Subcutaneous abdominal adipose tissue (tissue), 5 donors: ENCODE measurements at regions not wholly inside any gene's neighbourhood (a gene's known extent, or its start where the extent isn't known, plus 50 kb on each side); places are given as distances from the start of the nearest gene placed in this dataset.

ENCODE experiments used
- H3K27ac ChIP-seq: one replicate; pipeline ENCODE4 v1.7.0; 2013; ENCODE audit warnings: low read depth, mild to moderate bottlenecking, inconsistent platforms, low read length, moderate library complexity
- H3K27me3 ChIP-seq, 5 donors: one replicate each; pipeline ENCODE4 v1.7.0; 2013; ENCODE audit warnings: low read length in 5 of 5, inconsistent platforms in 1 of 5; ENCODE audit not compliant: control insufficient read depth in 5 of 5, insufficient read depth in 4 of 5
- H3K36me3 ChIP-seq, 5 donors: one replicate each; pipeline ENCODE4 v1.7.0; 2013; ENCODE audit warnings: low read length in 5 of 5; ENCODE audit not compliant: control insufficient read depth in 5 of 5, insufficient read depth in 5 of 5
- H3K4me1 ChIP-seq, 5 donors: one replicate each; pipeline ENCODE4 v1.7.0; 2013; ENCODE audit warnings: low read length in 5 of 5, mild to moderate bottlenecking in 3 of 5, moderate library complexity in 1 of 5; ENCODE audit not compliant: control insufficient read depth in 5 of 5, insufficient read depth in 5 of 5
- H3K4me3 ChIP-seq, 5 donors: one replicate each; pipeline ENCODE4 v1.7.0; 2013; ENCODE audit warnings: low read length in 5 of 5, low read depth in 1 of 5
- H3K9ac ChIP-seq, 5 donors: one replicate each; pipeline ENCODE4 v1.7.0; 2013; ENCODE audit warnings: low read length in 5 of 5, mild to moderate bottlenecking in 4 of 5, moderate library complexity in 3 of 5
- H3K9me3 ChIP-seq, 5 donors: one replicate each; pipeline ENCODE4 v1.7.0; 2013; ENCODE audit warnings: low read length in 5 of 5; ENCODE audit not compliant: control insufficient read depth in 5 of 5
- donor health status: healthy.
- donor health status: healthy.
- donor health status: healthy.
- donor health status: healthy.
- donor health status: healthy.

GRCh38 chr1:177571485-177572076 lies 398.3 kb downstream of the SEC16B start:
- no peaks in the 10 kb centered on the region for H3K36me3 ChIP-seq
- no peak overlapping the region for H3K4me3 ChIP-seq
- H3K27me3 ChIP-seq, result no peaks in the 10 kb centered on the region
- no peak overlapping the region for H3K9ac ChIP-seq
- no peak overlapping the region for H3K27ac ChIP-seq
- no peaks in the 10 kb centered on the region for H3K9me3 ChIP-seq
- H3K4me1 ChIP-seq, result peaks cover 0 to 13% (median 0%) of the 10 kb centered on the region in 5 donors

- no peaks in the 10 kb centered on the region for H3K27me3 ChIP-seq
- no peak overlapping the region for H3K27ac ChIP-seq
- peaks cover 0 to 13% (median 0%) of the 10 kb centered on the region in 5 donors for H3K4me1 ChIP-seq
- no peak overlapping the region for H3K4me3 ChIP-seq
- H3K9ac ChIP-seq, result no peak overlapping the region
- H3K36me3 ChIP-seq, result no peaks in the 10 kb centered on the region
- no peaks in the 10 kb centered on the region for H3K9me3 ChIP-seq
Observed at GRCh38 chr1:177571076-177571475, 398.8 kb downstream of the SEC16B start.

DNA sequence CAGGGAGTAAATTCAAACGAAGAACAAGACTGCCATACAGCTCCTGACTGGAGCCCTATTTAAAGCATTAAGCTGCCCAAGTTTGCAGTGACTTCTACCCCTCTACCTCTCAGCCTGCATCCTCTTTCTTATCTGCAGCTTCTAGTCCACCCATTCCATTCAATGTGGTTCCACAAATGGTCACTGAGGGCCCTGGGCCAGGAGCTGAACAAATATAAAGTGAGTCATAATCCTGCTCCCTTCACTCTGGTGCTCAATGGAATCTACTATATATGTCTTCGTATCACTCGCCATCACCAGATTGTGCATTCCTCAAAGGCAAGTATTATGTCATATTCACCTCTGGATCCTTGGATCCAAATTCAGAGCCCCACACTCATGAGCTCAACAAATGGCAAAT lies 398.7 kb downstream of the BRINP2 start:
- Histone ChIP-seq H3K4me1 (peaks cover 0 to 13% (median 0%) of the 10 kb centered on the region in 5 donors), H3K27ac (no peak overlapping the region), H3K36me3 (no peaks in the 10 kb centered on the region), H3K9me3 (no peaks in the 10 kb centered on the region), H3K4me3 (no peak overlapping the region), H3K9ac (no peak overlapping the region), H3K27me3 (no peaks in the 10 kb centered on the region)

- H3K27me3 ChIP-seq, result no peaks in the 10 kb centered on the region
- no peak overlapping the region for H3K9ac ChIP-seq
- peaks cover 0 to 8% (median 0%) of the 10 kb centered on the region in 5 donors for H3K4me1 ChIP-seq
- H3K9me3 ChIP-seq, result no peaks in the 10 kb centered on the region
- H3K27ac ChIP-seq, result no peak overlapping the region
- no peaks in the 10 kb centered on the region for H3K36me3 ChIP-seq
- no peak overlapping the region for H3K4me3 ChIP-seq
Observed at GRCh38 chr1:177568622-177569021, 397.9 kb downstream of the BRINP2 start.

DNA sequence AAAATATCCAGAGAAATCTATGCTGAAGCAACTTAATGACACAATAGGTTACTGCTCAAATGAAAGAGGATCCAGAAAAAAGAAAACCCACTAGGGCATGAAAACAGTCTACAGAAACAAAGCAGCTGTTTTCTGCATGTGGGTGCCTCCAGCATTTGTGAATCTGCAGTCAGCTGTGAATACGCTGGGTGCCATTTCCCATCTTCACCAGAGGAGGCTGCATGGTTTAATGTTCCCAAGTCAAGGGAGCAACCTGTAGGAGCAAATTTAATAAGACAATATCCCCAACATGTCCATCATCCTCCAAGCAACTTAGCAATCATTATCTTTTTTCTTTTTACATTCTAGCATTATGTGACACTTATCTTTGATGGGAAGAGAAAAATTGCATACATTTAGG lies 396.6 kb downstream of the BRINP2 start:
- Histone ChIP-seq H3K9me3 (no peaks in the 10 kb centered on the region), H3K4me1 (no peaks in the 10 kb centered on the region), H3K4me3 (no peak overlapping the region), H3K9ac (no peak overlapping the region), H3K36me3 (no peaks in the 10 kb centered on the region), H3K27me3 (no peaks in the 10 kb centered on the region), H3K27ac (no peak overlapping the region)

DNA sequence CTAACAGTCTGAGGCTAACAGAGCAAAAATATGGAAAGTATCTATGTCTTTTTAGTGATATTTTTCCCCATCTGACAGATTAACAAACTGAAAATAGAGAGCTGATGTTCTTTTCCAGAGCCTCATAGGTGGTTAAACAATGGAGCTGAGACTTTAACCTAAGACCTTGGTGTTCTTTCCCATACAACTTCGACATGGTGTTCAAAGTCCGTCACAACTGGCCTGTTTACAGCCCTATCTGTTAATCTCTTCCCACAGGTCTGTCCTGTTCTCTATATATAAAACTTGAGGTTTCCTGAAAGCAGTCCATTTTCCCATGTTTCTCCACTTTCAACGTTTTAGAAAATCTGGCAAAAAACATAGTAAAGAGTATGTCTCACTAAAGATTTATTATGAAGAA lies 395.7 kb downstream of the BRINP2 start:
- Histone ChIP-seq H3K9ac (no peak overlapping the region), H3K4me1 (no peaks in the 10 kb centered on the region), H3K27me3 (no peaks in the 10 kb centered on the region), H3K36me3 (no peaks in the 10 kb centered on the region), H3K27ac (no peak overlapping the region), H3K9me3 (no peaks in the 10 kb centered on the region), H3K4me3 (no peak overlapping the region)

- no peaks in the 10 kb centered on the region for H3K4me1 ChIP-seq
- H3K27me3 ChIP-seq, result no peaks in the 10 kb centered on the region
- H3K27ac ChIP-seq, result no peak overlapping the region
- H3K4me3 ChIP-seq, result no peak overlapping the region
- no peak overlapping the region for H3K9ac ChIP-seq
- H3K36me3 ChIP-seq, result no peaks in the 10 kb centered on the region
- peaks cover 0 to 6% (median 4%) of the 10 kb centered on the region in 5 donors for H3K9me3 ChIP-seq
Observed at GRCh38 chr1:177561436-177561835, 390.7 kb downstream of the BRINP2 start.

DNA sequence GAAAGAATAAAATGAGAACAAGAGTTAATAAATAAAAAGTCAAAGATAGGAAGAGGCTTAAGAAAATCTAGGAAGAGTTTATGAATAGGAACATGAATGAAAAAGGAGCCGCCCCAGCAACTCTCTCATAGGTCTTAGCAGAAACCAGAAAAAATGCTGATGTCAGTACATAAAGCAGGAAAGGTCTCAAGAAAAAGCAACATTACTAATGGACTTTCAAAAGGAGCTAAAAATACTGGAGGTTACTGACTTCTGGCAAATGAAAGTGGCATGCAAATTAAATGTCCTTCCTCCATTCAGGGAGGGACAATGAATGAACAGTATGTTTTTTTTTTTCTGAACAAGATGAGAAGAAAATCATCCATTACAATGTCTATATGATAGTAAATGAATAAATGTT lies 387.6 kb downstream of the BRINP2 start:
- Histone ChIP-seq H3K27me3 (no peaks in the 10 kb centered on the region), H3K27ac (no peak overlapping the region), H3K9ac (no peak overlapping the region), H3K4me3 (no peak overlapping the region), H3K4me1 (no peaks in the 10 kb centered on the region), H3K9me3 (peaks cover 0 to 19% (median 12%) of the 10 kb centered on the region in 5 donors), H3K36me3 (no peaks in the 10 kb centered on the region)

DNA sequence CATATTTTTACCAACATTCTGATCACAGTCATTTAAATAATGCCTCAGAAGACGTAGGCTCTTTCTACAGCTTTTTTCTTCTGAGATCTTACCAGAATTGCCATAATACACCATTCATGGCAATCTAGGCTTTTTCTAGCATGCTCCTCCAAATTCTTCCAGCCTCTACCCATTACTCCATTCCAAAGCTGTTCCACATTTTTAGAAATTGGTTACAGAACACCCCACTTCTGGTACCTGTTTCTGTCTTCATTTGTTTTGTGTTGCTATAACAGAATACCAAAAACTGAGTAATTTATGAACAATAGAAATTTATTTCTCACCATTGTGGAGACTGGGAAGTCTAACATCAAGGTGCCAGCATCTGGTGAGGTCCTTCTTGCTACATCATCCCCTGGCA lies 385.4 kb downstream of the BRINP2 start:
- Histone ChIP-seq H3K9ac (no peak overlapping the region), H3K9me3 (peaks cover 0 to 19% (median 12%) of the 10 kb centered on the region in 5 donors), H3K36me3 (no peaks in the 10 kb centered on the region), H3K4me3 (peak overlapping the region in 1 of 5 donors; percentile 17), H3K27ac (no peak overlapping the region), H3K4me1 (no peaks in the 10 kb centered on the region), H3K27me3 (no peaks in the 10 kb centered on the region)

DNA sequence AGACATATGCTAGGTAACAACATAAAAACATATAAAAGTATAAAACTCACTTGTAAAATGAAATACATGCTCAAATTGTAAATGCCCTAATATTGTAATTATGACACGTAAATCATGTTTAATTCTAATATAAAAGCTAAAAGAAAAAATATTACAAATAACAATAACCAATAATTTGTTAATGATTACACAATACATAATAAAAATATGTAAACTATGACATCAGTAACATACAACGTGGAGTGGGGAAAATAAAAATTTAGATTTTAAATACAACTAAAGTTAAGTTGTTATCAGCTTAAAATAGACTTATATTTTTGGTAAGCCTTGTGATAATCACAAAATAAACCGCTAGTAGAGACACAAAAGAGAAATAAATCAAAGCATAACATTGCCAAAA lies 376.4 kb downstream of the BRINP2 start:
- H3K4me3 ChIP-seq, result no peak overlapping the region
- no peak overlapping the region for H3K27ac ChIP-seq
- H3K9ac ChIP-seq, result no peak overlapping the region
- peaks cover 0 to 3% (median 0%) of the 10 kb centered on the region in 5 donors for H3K9me3 ChIP-seq
- H3K36me3 ChIP-seq, result no peaks in the 10 kb centered on the region
- no peaks in the 10 kb centered on the region for H3K4me1 ChIP-seq
- H3K27me3 ChIP-seq, result no peaks in the 10 kb centered on the region
